CD4-positive, alpha-beta T cell treated with Interleukin-10 for 1 hour (primary cell): ENCODE measurements at regions not wholly inside any gene's neighbourhood (a gene's known extent, or its start where the extent isn't known, plus 50 kb on each side); places are given as distances from the start of the nearest gene placed in this dataset.
"Not testable (repeated sequence)": the region's sequence is repeated elsewhere in the genome, so short reads cannot be mapped to it uniquely, and the experiment has no call there.

Experiments
- DNase-seq: peaks from one replicate; pipeline ENCODE4 v3.0.0-alpha.2; 2020

GRCh38 chr10:95137990-95138625 is 55.9 kb upstream of the ACSM6 start:
- DNase-seq = not testable (repeated sequence)

GRCh38 chr10:95134490-95134889 is 59.5 kb upstream of the ACSM6 start:
- DNase-seq = no peak

- DNase-seq = no peak
These were observed 60.0 kb upstream of the ACSM6 start for GRCh38 chr10:95133997-95134396.

GRCh38 chr10:95133016-95133752 is 60.9 kb upstream of the ACSM6 start:
- DNase-seq = peak; percentile 53

GRCh38 chr10:95130429-95130828 is 61.1 kb upstream of the CYP2C8 start:
- not testable (repeated sequence) for DNase-seq

- DNase-seq = no peak
These were observed 56.3 kb upstream of the CYP2C8 start for GRCh38 chr10:95125582-95125981.

- DNase-seq = no peak
These were observed 53.4 kb upstream of the CYP2C8 start for GRCh38 chr10:95122736-95123135.

GRCh38 chr10:95121904-95122303 is 52.6 kb upstream of the CYP2C8 start:
- DNase-seq = no peak
